PC-9 (cell line): ENCODE measurements at regions not wholly inside any gene's neighbourhood (a gene's known extent, or its start where the extent isn't known, plus 50 kb on each side); places are given as distances from the start of the nearest gene placed in this dataset.
"Not testable (repeated sequence)": the region's sequence is repeated elsewhere in the genome, so short reads cannot be mapped to it uniquely, and the experiment has no call there.

Experiments used
- BruUV-seq: library from RNA; stranded (reverse); fragments of 400-500 nt; replicated peaks from 2 replicates; lab custom pipeline; 2021; lab: Mats Ljungman, UMichigan
- CTCF ChIA-PET: fragments of 300-600 bp; sonication (Branson Sonifier 250); formaldehyde crosslinking; loops from one replicate; lab custom pipeline; 2022; ENCODE audit warnings: antibody characterized with exemption; lab: Charles Lee
- POLR2A ChIA-PET: fragments of 300-600 bp; sonication (Branson Sonifier 250); formaldehyde crosslinking; loops from one replicate; lab custom pipeline; 2022; ENCODE audit warnings: antibody characterized with exemption; ENCODE audit not compliant: unreplicated experiment; lab: Charles Lee
- DNase-seq, 2 experiments: peaks; one replicate each; pipeline versions ENCODE4 v3.0.0 to v3.0.0-alpha.2; 2015 to 2022; ENCODE audit warnings: mixed read lengths in 1 of 2
- H2AFZ ChIP-seq: fragments of 200-600 bp; sonication (generic); 2 replicates; pipeline ENCODE4 v1.8.1; 2017; ENCODE audit warnings: antibody characterized with exemption
- H3F3A ChIP-seq: fragments of 200-600 bp; sonication (generic); 2 replicates; pipeline ENCODE4 v1.8.1; 2017; ENCODE audit warnings: antibody characterized with exemption, mild to moderate bottlenecking, low read depth; ENCODE audit not compliant: insufficient read depth
- H3K27ac ChIP-seq: fragments of 200-600 bp; sonication (generic); 2 replicates; pipeline ENCODE4 v1.6.1; 2016; ENCODE audit warnings: mixed run types
- H3K27me3 ChIP-seq: fragments of 200-600 bp; sonication (generic); 2 replicates; pipeline ENCODE4 v1.6.1; 2016; ENCODE audit warnings: low read depth, mixed run types; ENCODE audit not compliant: insufficient read depth
- H3K36me3 ChIP-seq: fragments of 200-600 bp; sonication (generic); 2 replicates; pipeline ENCODE4 v1.6.1; 2016; ENCODE audit warnings: low read depth, mixed run types
- H3K4me1 ChIP-seq: fragments of 200-600 bp; sonication (generic); replicated peaks from 2 replicates; pipeline ENCODE4 v1.6.1; 2016; ENCODE audit warnings: mixed run types; ENCODE audit not compliant: insufficient read depth
- H3K4me2 ChIP-seq: fragments of 200-600 bp; sonication (generic); 2 replicates; pipeline ENCODE4 v1.6.1; 2017; ENCODE audit warnings: mixed run types
- H3K4me3 ChIP-seq: fragments of 200-600 bp; sonication (generic); 2 replicates; pipeline ENCODE4 v1.6.1; 2016; ENCODE audit warnings: mixed run types
- H3K79me2 ChIP-seq: fragments of 200-600 bp; sonication (generic); 2 replicates; pipeline ENCODE4 v1.6.1; 2017; ENCODE audit warnings: low read depth, mixed run types
- H3K9me2 ChIP-seq: fragments of 200-600 bp; sonication (generic); 2 replicates; pipeline ENCODE4 v1.8.1; 2017; ENCODE audit warnings: mild to moderate bottlenecking; ENCODE audit not compliant: insufficient read depth
- H3K9me3 ChIP-seq: fragments of 200-600 bp; sonication (generic); 2 replicates; pipeline ENCODE4 v1.8.1; 2016; ENCODE audit warnings: low read depth; ENCODE audit not compliant: insufficient read depth
- H4K20me1 ChIP-seq: fragments of 200-600 bp; sonication (generic); 2 replicates; pipeline ENCODE4 v1.8.1; 2017; ENCODE audit not compliant: insufficient read depth
- EZH2 ChIP-seq: fragments of 200-600 bp; sonication (generic); IDR thresholded peaks from 2 replicates; pipeline ENCODE4 v1.8.0; 2017; ENCODE audit warnings: antibody characterized with exemption, low read depth
- intact Hi-C: fragments of 100-400 bp; cut with micrococcal nuclease; formaldehyde crosslinking; loops from one replicate; pipeline ENCODE4 v1.10.0; 2022; ENCODE audit not compliant: unreplicated experiment
- TF ChIP-seq, protein P1 (sequence below): fragments of 200-600 bp; sonication (generic); conservative IDR thresholded peaks from 2 replicates; pipeline ENCODE4 v1.6.1; 2017; ENCODE audit warnings: mixed run types, antibody characterized with exemption, mild to moderate bottlenecking, moderate library complexity

DNA sequence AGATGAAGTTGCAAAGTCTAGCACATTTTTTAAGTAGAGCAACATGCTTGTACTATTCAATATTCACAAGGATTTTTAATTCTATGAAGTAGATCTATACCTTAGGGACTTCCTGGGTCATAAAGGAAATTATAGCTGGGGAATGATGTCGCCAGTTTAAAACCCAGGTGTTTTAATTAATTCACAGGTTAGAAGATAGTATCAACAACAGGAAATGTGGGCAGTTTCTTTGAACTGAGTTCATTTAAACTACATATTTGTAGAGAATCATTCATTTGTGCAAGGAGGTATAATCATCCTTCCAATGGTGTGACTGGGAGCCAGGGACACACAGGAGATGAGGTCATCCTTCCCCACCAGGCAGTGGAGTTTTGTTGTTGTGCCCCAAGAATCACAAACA, 181.3 kb upstream of the KLF3 start:
- BruUV-seq = no TSS peak
- POLR2A ChIA-PET = interaction anchor here (0.6 kb wide), 1 partner anchor 215 kb away, joined by 7 read pairs; no protein-coding TSS in a partner anchor
- Histone ChIP-seq H3K79me2 (no peaks in the 10 kb centered on the region), H3K27ac (no peak overlapping the region), H3K27me3 (no peaks in the 10 kb centered on the region), H2AFZ (no peak overlapping the region), H3K4me1 (no peaks in the 10 kb centered on the region), H4K20me1 (no peaks in the 10 kb centered on the region), H3F3A (no peaks in the 10 kb centered on the region), H3K9me2 (no peaks in the 10 kb centered on the region), H3K36me3 (no peaks in the 10 kb centered on the region), H3K4me3 (no peak overlapping the region), H3K4me2 (no peak overlapping the region), H3K9me3 (0 out of 2 replicates have a peak, but pooled peaks cover 4% of the 10 kb centered on the region)
- intact Hi-C loops = no loop called here
- DNase-seq = no peak
- TF ChIP-seq, protein P1, sequence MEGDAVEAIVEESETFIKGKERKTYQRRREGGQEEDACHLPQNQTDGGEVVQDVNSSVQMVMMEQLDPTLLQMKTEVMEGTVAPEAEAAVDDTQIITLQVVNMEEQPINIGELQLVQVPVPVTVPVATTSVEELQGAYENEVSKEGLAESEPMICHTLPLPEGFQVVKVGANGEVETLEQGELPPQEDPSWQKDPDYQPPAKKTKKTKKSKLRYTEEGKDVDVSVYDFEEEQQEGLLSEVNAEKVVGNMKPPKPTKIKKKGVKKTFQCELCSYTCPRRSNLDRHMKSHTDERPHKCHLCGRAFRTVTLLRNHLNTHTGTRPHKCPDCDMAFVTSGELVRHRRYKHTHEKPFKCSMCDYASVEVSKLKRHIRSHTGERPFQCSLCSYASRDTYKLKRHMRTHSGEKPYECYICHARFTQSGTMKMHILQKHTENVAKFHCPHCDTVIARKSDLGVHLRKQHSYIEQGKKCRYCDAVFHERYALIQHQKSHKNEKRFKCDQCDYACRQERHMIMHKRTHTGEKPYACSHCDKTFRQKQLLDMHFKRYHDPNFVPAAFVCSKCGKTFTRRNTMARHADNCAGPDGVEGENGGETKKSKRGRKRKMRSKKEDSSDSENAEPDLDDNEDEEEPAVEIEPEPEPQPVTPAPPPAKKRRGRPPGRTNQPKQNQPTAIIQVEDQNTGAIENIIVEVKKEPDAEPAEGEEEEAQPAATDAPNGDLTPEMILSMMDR = no peak
- no peak for TF ChIP-seq EZH2
- CTCF ChIA-PET = no interaction called here

DNA sequence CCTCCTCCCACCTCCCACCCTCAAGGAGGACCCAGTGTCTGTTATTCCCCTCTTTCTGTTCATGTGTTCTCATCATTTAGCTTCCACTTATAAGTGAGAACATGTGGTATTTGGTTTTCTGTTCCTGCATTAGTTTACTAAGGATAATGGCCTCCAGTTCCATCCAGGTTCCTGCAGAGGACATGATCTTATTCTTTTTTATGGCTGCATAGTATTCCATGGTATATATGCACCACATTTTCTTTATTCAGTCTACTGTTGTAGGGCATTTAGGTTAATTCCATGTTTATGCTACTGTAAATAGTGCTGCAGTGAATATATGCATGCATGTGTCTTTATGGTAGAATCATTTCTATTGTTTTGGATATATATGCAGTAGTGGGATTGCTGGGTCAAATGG, 180.4 kb upstream of the KLF3 start:
- CTCF ChIA-PET, H3F3A ChIP-seq, H3K9me2 ChIP-seq, H4K20me1 ChIP-seq, H3K27me3 ChIP-seq, H3K79me2 ChIP-seq, H3K36me3 ChIP-seq, DNase-seq, BruUV-seq, H2AFZ ChIP-seq, POLR2A ChIA-PET, H3K4me2 ChIP-seq, H3K27ac ChIP-seq, H3K4me1 ChIP-seq, H3K4me3 ChIP-seq, intact Hi-C loops, H3K9me3 ChIP-seq: not testable (repeated sequence)

DNA sequence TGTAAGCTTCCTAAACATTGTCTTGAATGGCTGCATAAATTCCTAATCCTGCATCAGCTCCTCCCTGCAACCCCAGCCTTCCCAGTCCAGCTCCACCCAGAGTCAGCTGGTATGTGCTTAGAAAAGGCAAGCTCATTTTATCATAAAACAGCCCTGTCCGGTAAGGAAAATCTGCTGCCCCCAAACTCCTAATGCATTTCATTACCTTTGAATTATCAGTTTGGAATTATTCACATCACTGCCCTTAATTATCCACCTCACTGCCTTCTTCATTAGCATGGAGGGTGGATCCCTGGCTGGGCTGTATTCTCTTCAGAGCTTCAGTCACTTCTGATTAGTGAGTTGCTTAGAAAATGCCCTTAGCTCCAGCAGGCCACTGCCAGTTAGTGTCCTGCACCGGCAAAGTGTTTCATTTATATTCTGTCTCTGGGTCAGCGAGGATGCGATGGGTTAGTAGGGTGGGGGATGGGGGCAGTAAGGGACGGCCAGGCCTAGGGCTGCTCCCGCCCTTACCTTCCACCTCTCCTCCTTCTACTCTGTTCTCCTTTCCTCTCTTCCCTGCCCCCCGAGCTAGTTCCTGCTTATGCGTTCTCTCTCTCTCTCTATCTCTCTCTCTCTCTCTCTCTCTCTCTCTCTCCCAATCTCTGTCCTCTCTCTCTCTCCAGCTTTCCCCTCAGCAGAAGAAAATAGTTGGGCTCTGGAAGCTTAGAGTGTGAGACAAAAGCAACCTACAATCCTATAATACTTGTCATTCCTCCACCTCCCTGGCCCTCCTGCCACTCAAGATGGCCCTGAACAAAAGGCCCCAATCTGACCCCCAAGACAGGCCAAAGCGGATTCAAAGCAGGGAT, 174.8 kb upstream of the KLF3 start:
- Histone ChIP-seq H3K4me1 (0 out of 2 replicates have a peak, but pooled peaks cover 6% of the 10 kb centered on the region), H3F3A (no peaks in the 10 kb centered on the region), H3K9me3 (no peaks in the 10 kb centered on the region), H3K36me3 (no peaks in the 10 kb centered on the region), H3K4me3 (no peak overlapping the region), H4K20me1 (no peaks in the 10 kb centered on the region), H3K27me3 (no peaks in the 10 kb centered on the region), H3K9me2 (no peaks in the 10 kb centered on the region), H3K4me2 (no peak overlapping the region), H3K27ac (no peak overlapping the region), H2AFZ (no peak overlapping the region), H3K79me2 (no peaks in the 10 kb centered on the region)
- DNase-seq = no peak
- TF ChIP-seq, protein P1 = no peak
- no TSS peak for BruUV-seq
- intact Hi-C loops = no loop called here
- CTCF ChIA-PET = interaction anchor here (0.5 kb wide), 1 partner anchor 176 kb away, joined by 4 read pairs; no protein-coding TSS in a partner anchor
- POLR2A ChIA-PET = no interaction called here
